Neural progenitor cell (in vitro differentiated cells): ENCODE measurements at regions not wholly inside any gene's neighbourhood (a gene's known extent, or its start where the extent isn't known, plus 50 kb on each side); places are given as distances from the start of the nearest gene placed in this dataset.

ENCODE experiments used
- CTCF ChIP-seq: fragments of 200-600 bp; sonication (generic); IDR thresholded peaks from 2 replicates; pipeline ENCODE4 v1.5.1; 2017; ENCODE audit warnings: antibody characterized with exemption, mild to moderate bottlenecking
- EZH2 ChIP-seq: fragments of 200-600 bp; sonication (generic); IDR thresholded peaks from 2 replicates; pipeline ENCODE4 v1.6.1; 2017; ENCODE audit warnings: antibody characterized with exemption, mild to moderate bottlenecking, moderate library complexity
- EZH2phosphoT487 ChIP-seq: fragments of 200-600 bp; sonication (generic); IDR thresholded peaks from 2 replicates; pipeline ENCODE4 v1.6.1; 2017; ENCODE audit warnings: antibody characterized with exemption

- no peak for TF ChIP-seq CTCF
- no peak for TF ChIP-seq EZH2
- no peak for TF ChIP-seq EZH2phosphoT487
Observed at GRCh38 chr5:157949520-157949919, 90.6 kb upstream of the CLINT1 start.
